Hematopoietic multipotent progenitor cell treated with erythropoietin and hydrocortisone succinate and interleukin-3 and kit ligand, for 6 days (in vitro differentiated cells): ENCODE measurements at regions not wholly inside any gene's neighbourhood (a gene's known extent, or its start where the extent isn't known, plus 50 kb on each side); places are given as distances from the start of the nearest gene placed in this dataset.

Experiments
- DNase-seq: peaks from one replicate; pipeline ENCODE4 v3.0.0-alpha.2; 2015

DNA sequence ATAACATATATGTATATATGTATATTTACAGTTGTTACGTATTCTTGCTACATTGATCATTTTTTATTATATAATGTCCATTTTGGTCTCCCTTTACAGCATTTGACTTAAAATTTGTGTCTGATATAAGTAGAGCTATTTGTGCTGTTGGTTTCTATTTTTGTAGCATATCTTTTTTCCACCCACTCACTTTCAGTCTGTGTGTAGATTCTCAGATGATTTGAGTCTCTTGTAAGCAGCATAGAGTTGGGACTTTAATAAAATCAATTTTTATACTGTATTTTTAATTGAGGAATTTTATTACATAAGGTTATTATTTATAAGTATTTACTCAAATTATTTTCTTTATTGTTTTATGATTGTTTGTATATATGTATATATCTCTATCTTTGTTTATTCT lies 1293.7 kb downstream of the TMEM121 start:
- DNase-seq = no peak

DNA sequence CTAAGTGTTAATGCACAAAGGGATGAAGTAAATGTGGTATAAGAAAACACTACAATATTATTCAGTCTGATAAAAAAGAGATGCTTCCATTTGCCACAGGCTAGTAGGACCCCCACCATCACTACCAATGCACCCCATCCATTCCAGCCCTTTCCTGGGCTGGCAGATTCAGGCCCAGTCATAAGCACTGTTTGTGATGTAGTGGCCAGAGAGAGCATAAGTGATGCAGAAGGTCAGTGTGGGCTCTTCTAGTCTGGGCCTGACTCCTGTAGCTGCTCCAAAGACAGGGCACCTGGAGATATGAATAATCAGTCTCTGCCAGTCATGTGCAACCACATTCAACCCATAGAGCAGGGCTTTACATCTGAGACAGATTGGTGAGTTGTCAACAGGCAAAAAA lies 1294.7 kb downstream of the TMEM121 start:
- DNase-seq = no peak

- no peak for DNase-seq
Measured at GRCh38 chr14:106822905-106823304, 1296.5 kb downstream of the TMEM121 start.

DNA sequence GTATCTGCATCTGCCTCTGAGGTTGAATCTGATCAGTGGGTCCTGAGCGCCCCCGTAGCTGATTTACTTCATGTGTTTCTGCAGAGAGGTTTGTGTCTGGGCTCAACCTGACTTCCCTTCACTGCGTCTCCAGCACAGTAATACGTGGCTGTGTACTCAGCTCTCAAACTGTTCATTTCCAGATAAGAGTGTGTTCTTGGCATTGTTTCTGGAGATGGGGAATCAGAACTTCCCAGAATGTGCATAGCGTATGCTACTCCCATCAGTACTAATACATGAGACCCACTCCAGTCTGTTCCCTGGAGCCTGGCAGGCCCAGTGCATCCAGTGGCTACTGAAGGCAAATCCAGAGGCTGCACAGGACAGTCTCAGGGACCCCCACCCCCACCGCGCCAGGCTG lies 1297.2 kb downstream of the TMEM121 start:
- no peak for DNase-seq

DNA sequence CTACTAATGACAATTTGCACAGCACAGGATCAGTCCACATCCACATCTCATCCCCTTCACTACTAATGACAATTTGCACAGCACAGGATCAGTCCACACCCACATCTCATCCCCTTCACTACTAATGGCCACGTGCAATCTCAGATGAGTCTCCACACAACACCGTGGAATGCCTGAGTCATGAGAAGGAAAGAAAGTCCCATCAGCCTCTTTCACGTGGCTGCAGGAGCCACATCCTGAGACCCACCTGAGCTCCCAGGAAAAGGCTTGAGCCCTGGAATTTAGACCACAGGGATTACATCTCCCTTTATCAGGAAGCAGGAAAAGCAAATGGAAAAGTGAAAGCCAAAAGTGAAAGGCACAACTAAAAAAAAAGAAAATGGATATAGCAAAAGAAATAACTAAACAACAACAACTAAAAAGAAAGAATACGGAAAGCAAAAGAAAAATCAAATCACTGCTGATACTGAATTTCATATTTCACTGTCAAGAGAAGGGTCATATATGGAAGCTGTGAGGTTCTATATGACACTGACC lies 1300.5 kb downstream of the TMEM121 start:
- no peak for DNase-seq

DNA sequence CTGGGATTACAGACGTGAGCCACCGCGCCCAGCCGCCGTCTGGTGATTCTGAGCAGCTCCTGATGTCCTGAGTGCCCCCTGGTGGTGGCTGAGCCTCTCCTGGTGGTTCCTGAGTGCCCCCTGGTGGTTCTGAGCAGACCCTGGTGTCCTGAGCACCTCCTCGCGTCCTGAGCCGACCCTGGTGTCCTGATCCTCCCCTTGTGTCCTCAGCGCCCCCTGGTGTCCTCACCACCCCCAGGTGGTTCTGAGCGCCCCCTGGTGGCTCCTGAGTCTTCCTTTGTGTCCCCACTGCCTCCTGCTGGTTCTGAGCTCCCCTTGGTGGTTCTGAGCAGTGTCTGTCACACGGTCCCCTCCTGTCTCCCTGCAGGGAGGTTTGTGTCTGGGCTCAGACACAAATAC lies 1304.9 kb downstream of the TMEM121 start:
- peak; percentile 54 for DNase-seq

GRCh38 chr14:106837870-106838269 lies 1311.5 kb downstream of the TMEM121 start:
- no peak for DNase-seq

DNA sequence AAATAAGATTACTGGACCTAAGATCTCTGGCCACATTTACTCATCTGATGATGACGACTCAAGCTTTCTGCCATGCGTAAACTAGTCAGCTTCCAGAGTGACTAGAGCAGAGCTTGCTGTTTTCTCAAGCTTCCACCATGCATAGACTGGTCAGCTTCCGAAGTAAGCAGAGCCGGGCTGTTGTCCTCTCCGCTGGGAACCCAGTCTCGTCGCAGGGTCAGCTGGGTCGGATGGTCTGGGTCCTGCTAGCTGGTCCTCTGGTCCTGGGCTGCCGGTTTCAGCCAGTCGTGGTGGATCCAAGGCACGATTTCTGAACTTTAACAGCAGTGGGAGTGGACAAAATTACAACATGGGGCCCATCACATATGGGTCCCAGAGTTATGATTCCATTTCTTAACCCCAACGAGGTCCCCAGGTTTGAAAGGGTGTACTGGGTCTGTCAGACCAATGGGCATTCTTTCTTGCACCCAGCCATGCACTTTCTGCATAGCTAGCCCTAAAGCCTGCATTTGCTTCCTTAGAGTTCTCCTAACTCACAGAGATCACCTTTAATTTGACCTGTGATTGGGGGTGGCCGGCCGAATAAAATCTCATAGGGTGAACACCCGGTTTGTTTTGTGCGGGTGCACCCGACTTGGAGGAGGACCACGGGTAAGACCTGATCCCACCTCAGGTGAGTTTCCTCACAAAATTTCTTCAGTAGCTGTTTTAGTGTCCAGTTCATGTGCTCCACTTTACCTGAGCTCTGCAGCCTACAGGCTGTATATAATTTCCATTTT lies 1312.8 kb downstream of the TMEM121 start:
- DNase-seq = no peak

DNA sequence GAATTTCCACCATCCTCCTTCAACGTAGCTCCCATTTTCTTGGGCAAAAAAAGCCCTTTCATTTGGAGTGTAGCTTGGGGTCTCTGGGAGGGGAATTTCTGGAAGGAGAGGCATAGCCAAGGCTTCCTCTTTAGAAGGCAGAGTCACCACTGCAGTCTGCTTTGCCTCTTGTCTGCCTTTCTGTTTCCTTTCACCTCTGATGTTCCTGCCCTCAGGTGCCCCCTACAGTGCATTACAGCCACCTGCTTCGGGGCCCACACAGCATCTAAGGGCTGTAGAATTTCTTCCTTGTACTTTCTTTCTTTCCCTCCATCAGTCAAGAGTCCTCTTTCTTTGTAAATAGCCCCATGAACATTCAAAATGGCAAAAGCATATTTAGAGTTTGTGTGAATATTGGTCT lies 1313.9 kb downstream of the TMEM121 start:
- DNase-seq = peak; percentile 20

- peak; percentile 14 for DNase-seq
Measured at GRCh38 chr14:106840991-106841390, 1314.6 kb downstream of the TMEM121 start.

DNA sequence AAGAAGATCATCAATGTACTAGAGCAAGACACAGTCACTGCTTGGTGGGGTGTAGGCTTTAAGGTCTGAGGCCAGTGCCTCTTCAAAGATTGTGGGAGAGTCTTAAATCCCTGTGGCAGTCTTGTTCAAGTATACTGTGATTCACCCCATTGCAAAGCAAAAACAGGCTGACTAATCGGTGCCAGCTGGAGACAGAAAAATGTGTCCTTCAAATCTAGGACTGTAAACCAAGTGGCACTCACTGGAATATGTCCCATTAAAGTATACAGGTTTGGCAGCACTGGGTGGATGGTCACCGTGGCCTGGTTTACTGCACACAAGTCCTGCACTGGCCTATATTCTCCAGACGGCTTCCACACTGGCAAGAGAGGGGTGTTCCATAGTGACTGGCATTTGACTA lies 1315.3 kb downstream of the TMEM121 start:
- no peak for DNase-seq

- DNase-seq = peak; percentile 24
Measured at GRCh38 chr14:106842687-106843086, 1316.3 kb downstream of the TMEM121 start.

- DNase-seq = peak; percentile 67
Measured at GRCh38 chr14:106843386-106843785, 1317.0 kb downstream of the TMEM121 start.

DNA sequence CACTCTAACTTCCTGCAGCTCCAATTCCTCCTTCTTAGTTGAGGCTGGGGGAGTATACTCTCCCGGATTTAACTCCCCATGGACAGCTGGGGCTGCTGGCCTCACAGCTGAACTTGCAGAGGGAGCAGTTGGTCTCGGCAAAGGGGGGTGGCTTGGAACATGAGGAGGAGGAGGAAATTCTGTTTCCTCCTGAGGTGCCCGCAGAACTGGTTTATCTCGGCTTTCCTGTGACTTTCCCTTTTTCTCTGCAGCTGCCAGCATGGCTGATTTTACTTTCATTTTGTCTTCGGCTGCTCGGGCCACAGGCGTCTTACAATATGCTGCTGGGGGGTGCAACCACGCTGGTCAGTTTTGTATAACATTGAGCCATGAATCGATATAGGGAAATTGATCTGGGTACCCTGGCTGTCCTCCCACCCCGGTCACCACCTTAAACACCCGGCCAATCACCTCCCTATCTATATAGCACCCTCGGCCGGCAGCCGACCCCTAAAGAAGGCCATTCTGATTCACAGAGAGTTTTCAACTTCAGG lies 1317.6 kb downstream of the TMEM121 start:
- DNase-seq = peak; percentile 72

DNA sequence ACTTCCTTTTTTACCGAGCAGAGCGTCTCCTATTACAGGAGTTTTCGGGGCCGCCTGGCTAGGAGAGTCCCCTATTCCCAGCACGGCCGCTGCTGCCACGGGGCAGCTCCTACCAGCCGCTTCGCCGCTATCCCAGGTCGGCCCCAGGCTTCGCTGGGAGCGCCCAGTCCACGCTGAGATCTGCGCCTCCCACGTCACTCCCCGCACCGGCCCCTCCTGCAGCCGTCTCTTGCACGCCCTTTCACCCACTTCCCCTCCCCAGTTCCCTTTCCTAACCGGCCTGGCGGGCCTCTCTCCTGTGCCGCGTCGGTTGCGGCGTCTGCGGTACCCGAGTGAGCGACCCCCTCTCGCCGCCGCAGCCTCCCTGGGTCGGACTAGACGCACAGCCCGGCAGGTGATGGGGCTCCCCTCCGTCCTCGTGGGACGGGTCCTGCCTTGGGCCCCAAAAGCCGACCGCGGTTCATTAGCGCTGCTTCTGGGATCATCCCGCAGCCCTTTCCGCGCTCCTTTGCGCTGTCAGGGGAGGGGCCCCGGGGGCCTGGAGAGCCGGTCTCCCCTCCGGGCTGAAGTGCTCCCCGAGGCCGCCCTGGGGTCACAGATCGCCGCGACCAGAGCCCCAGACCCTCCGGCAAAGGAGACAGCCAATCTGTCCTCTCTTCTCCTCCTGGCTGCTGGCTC lies 1318.4 kb downstream of the TMEM121 start:
- DNase-seq = peak; percentile 87

- peak; percentile 83 for DNase-seq
Measured at GRCh38 chr14:106845286-106846087, 1319.1 kb downstream of the TMEM121 start.

- peak; percentile 27 for DNase-seq
Measured at GRCh38 chr14:106846218-106846617, 1319.8 kb downstream of the TMEM121 start.

DNA sequence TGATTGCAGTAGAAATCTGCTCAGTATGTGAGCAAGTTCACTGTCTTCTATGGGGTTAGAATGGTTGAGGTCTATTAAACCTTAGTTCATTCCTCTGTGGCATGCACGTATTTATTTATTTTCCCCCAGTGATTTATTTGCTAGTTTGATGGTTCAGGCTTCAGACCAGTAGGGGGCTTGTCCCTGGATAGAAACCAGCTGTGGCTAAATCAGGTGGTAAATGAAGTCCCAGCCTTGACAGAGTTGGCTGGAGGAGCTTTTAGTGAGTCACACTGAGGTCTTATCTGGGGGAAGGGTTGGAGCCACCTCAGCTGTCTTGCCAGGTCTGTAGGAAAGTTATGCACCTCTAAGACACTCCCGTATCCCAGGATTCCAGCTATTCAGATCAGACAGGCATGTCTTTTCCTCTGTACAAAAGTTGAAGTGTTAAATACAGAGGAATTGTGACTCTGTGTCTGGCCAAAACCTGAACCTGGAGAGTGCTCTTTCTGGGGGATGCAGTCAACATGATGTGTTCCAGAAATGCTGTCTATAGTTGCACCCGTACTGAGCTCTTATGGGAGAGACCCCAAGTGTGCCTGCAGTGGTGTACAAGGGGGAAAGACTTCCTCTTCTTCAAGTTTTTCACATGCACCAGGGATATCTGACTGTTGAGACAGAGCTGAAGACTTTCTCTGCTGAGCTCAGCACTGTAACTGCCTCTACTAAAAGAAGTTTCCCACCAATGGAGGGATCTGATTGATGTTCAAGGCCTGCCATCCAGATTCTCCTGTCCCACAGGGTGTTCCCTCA lies 1322.1 kb downstream of the TMEM121 start:
- peak; percentile 89 for DNase-seq

- no peak for DNase-seq
Measured at GRCh38 chr14:106850913-106851825, 1324.8 kb downstream of the TMEM121 start.

DNA sequence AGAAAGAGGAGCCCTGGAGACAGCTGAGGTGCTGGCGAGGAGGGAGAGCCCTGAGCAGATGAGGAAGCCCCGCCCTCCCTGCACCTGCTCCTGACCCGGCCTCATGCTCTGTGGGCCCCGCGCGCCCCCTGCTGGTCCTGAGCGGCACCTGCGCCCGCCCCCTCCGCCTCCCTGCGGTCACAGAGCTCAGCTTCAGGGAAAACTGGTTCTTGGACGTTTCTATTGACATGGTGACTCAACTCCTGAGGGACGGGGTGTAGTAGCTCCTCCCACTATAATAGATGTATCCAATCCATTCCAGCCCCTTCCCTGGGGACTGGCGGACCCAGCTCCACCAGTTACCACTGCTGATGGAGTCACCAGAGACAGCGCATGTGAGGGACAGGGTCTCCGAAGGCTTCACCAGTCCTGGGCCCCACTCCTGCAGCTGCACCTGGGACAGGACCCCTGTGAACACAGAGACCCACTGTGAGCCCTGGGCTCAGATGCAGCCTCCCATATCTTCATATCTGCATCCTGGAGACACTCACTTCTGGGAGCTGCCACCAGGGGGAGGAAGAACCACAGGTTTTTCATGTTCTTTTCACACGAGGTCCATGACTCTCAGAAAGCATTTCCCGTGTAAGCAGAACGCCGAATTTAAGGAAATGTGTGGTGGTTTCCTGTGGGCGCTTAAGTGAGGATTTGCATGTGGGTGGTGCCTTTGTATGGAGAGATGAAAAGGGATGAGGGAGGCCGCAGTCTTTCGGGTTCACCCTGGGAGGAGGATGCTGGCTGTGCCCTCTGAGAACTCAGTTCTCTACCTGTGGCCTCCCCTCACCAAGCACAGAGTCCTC lies 1346.4 kb downstream of the TMEM121 start:
- peak; percentile 87 for DNase-seq
